HCT116 (cell line): ENCODE measurements at regions not wholly inside any gene's neighbourhood (a gene's known extent, or its start where the extent isn't known, plus 50 kb on each side); places are given as distances from the start of the nearest gene placed in this dataset.
"Not testable (repeated sequence)": the region's sequence is repeated elsewhere in the genome, so short reads cannot be mapped to it uniquely, and the experiment has no call there.

Experiments
- ATAC-seq: fragments of 200-7000 bp; cut with Tn5 transposase; 2 replicates; pipeline ENCODE4 v1.9.1; 2020; ENCODE audit warnings: mild to moderate bottlenecking, moderate library complexity
- BruUV-seq: library from RNA; stranded (reverse); fragments of 400-500 nt; replicated peaks from 2 replicates; lab custom pipeline; 2021; lab: Mats Ljungman, UMichigan
- CTCF ChIA-PET: fragments of 300-600 bp; sonication (Branson Sonifier 250); formaldehyde crosslinking; loops from one replicate; lab custom pipeline; 2021; ENCODE audit warnings: antibody characterized with exemption; lab: Charles Lee
- POLR2A ChIA-PET: fragments of 300-600, 350-600 bp; sonication (Branson Sonifier 250); formaldehyde crosslinking; loops from one replicate; lab custom pipeline; 2021; ENCODE audit warnings: antibody characterized with exemption; lab: Charles Lee
- RAD21 ChIA-PET, 2 experiments: fragments of 300-600 bp; sonication (Branson Sonifier 250); formaldehyde crosslinking; loops; one replicate each; lab custom pipeline; 2023; ENCODE audit warnings: low total read pairs in 2 of 2; ENCODE audit not compliant: uncharacterized antibody in 2 of 2, unreplicated experiment in 2 of 2, low non-redundant PET in 1 of 2; lab: Charles Lee
- DNase-seq: peaks from one replicate; pipeline ENCODE4 v3.0.0-alpha.2; 2010; ENCODE audit warnings: low read depth, low spot score
- H2AFZ ChIP-seq: fragments of 200-600 bp; shearing (Covaris generic), sonication (generic); 2 replicates; pipeline ENCODE4 v1.6.1; 2017; ENCODE audit warnings: low read depth, mixed run types, mixed read lengths, antibody characterized with exemption, low read length; ENCODE audit not compliant: poor library complexity, severe bottlenecking
- H3K27ac ChIP-seq: 2 replicates; pipeline ENCODE4 v1.5.1; 2012; ENCODE audit warnings: low read depth, low read length
- H3K27me3 ChIP-seq: fragments of 200-600 bp; sonication (generic); 2 replicates; pipeline ENCODE4 v1.6.1; 2016; ENCODE audit warnings: mixed run types, low read length, mixed read lengths; ENCODE audit not compliant: insufficient read depth
- H3K36me3 ChIP-seq, 2 experiments: fragments of 200-500 bp in 1 of 2; fragments of 200-600 bp in 1 of 2; sonication (Bioruptor generic) in 1 of 2; sonication (generic) in 1 of 2; 2 replicates each; pipeline versions ENCODE4 v1.5.1 to v1.6.1; 2014 to 2016; ENCODE audit warnings: low read length in 2 of 2, inconsistent platforms in 1 of 2, mixed read lengths in 1 of 2, mixed run types in 1 of 2; ENCODE audit not compliant: insufficient read depth in 2 of 2, control insufficient read depth in 1 of 2
- H3K4me1 ChIP-seq, 2 experiments: fragments of 200-600 bp in 1 of 2; sonication (generic) in 1 of 2; 2 replicates each; pipeline versions ENCODE4 v1.5.1 to v1.6.1; 2012 to 2017; ENCODE audit warnings: low read length in 2 of 2, inconsistent platforms in 1 of 2, mild to moderate bottlenecking in 1 of 2, mixed read lengths in 1 of 2, mixed run types in 1 of 2, moderate library complexity in 1 of 2; ENCODE audit not compliant: insufficient read depth in 2 of 2, control insufficient read depth in 1 of 2
- H3K4me2 ChIP-seq: fragments of 200-600 bp; sonication (generic); 2 replicates; pipeline ENCODE4 v1.6.1; 2017; ENCODE audit warnings: mixed run types, low read length, mixed read lengths
- H3K4me3 ChIP-seq, 2 experiments: fragments of 200-600 bp in 1 of 2; sonication (generic) in 1 of 2; replicated peaks in 1 of 2; 2 replicates each; pipeline ENCODE4 v1.5.1; 2011 to 2016; ENCODE audit warnings: low read length in 2 of 2, control low read depth in 1 of 2, low read depth in 1 of 2, mild to moderate bottlenecking in 1 of 2, mixed read lengths in 1 of 2, mixed run types in 1 of 2
- H3K79me2 ChIP-seq: fragments of 200-600 bp; sonication (generic); 2 replicates; pipeline ENCODE4 v1.6.1; 2017; ENCODE audit warnings: mild to moderate bottlenecking, mixed run types, low read length, moderate library complexity, mixed read lengths; ENCODE audit not compliant: insufficient read depth
- H3K9ac ChIP-seq: fragments of 200-600 bp; sonication (generic); 2 replicates; pipeline ENCODE4 v1.6.1; 2016; ENCODE audit warnings: low read length, mixed read lengths
- H3K9me2 ChIP-seq: fragments of 200-600 bp; sonication (generic), shearing (Covaris generic); 2 replicates; pipeline ENCODE4 v1.6.1; 2017; ENCODE audit warnings: mixed run types, mild to moderate bottlenecking, moderate library complexity; ENCODE audit not compliant: insufficient read depth
- H3K9me3 ChIP-seq, 2 experiments: fragments of 200-500 bp in 1 of 2; fragments of 200-600 bp in 1 of 2; sonication (Bioruptor generic) in 1 of 2; sonication (generic) in 1 of 2; 2 replicates each; pipeline ENCODE4 v1.6.1; 2014 to 2017; ENCODE audit warnings: low read length in 2 of 2, mixed read lengths in 2 of 2, inconsistent platforms in 1 of 2, low read depth in 1 of 2, mild to moderate bottlenecking in 1 of 2, mixed run types in 1 of 2, moderate library complexity in 1 of 2; ENCODE audit not compliant: control insufficient read depth in 1 of 2, insufficient read depth in 1 of 2
- H4K20me1 ChIP-seq: fragments of 200-600 bp; sonication (generic), shearing (Covaris generic); 2 replicates; pipeline ENCODE4 v1.6.1; 2017; ENCODE audit warnings: mixed run types, mild to moderate bottlenecking, moderate library complexity; ENCODE audit not compliant: insufficient read depth
- POLR2A ChIP-seq: IDR thresholded peaks from 2 replicates; pipeline ENCODE4 v1.7.0; 2011; ENCODE audit warnings: borderline replicate concordance; ENCODE audit not compliant: insufficient read depth, insufficient read length; ENCODE audit errors: extremely low read depth
- SP1 ChIP-seq: IDR thresholded peaks from 2 replicates; pipeline ENCODE4 v1.6.1; 2012; ENCODE audit warnings: low read depth
- intact Hi-C: fragments of 100-400 bp; cut with micrococcal nuclease; formaldehyde crosslinking; loops from 2 replicates; pipeline ENCODE4 v1.10.0; 2022

- H3K9me2 ChIP-seq: no peaks in the 10 kb centered on the region
- ATAC-seq (no peak), DNase-seq (no peak)
- ChIA-PET POLR2A (no interaction called here), RAD21 (no interaction called here), CTCF (no interaction called here)
- no peaks in the 10 kb centered on the region for H3K9me3 ChIP-seq
- H4K20me1 ChIP-seq: no peaks in the 10 kb centered on the region
- peaks cover 3 to 31% of the 10 kb centered on the region in 2 experiments; a peak in 2 of 4 replicates for H3K4me1 ChIP-seq
- intact Hi-C loops: no loop called here
- H3K4me2 ChIP-seq: no peak overlapping the region
- H3K27ac ChIP-seq: no peak overlapping the region
- no TSS peak for BruUV-seq
- H3K4me3 ChIP-seq: no peak overlapping the region
- no peak overlapping the region for H3K9ac ChIP-seq
- H3K36me3 ChIP-seq: no peaks in the 10 kb centered on the region
- no peak overlapping the region for H2AFZ ChIP-seq
- no peaks in the 10 kb centered on the region for H3K79me2 ChIP-seq
- TF ChIP-seq POLR2A (no peak), SP1 (no peak)
- no peaks in the 10 kb centered on the region for H3K27me3 ChIP-seq
Observed at GRCh38 chr14:97066068-97066899, 269.1 kb downstream of the VRK1 start.

- ATAC-seq, H3K9me3 ChIP-seq, H3K9me2 ChIP-seq, RAD21 ChIA-PET, H3K9ac ChIP-seq, DNase-seq, BruUV-seq, H3K27me3 ChIP-seq, H4K20me1 ChIP-seq, H3K27ac ChIP-seq, H3K36me3 ChIP-seq, intact Hi-C loops, H2AFZ ChIP-seq, CTCF ChIA-PET, POLR2A ChIA-PET, H3K4me3 ChIP-seq, H3K4me2 ChIP-seq, H3K79me2 ChIP-seq: not testable (repeated sequence)
- H3K4me1 ChIP-seq: peaks cover 3 to 21% of the 10 kb centered on the region in 2 experiments; a peak in 2 of 4 replicates
Observed at GRCh38 chr14:97068293-97068692, 271.1 kb downstream of the VRK1 start.
